Activated CD8-positive, alpha-beta memory T cell treated with anti-CD3 and anti-CD28 coated beads for 4 hours (primary cell): ENCODE measurements at regions not wholly inside any gene's neighbourhood (a gene's known extent, or its start where the extent isn't known, plus 50 kb on each side); places are given as distances from the start of the nearest gene placed in this dataset.
"Not testable (repeated sequence)": the region's sequence is repeated elsewhere in the genome, so short reads cannot be mapped to it uniquely, and the experiment has no call there.

Source experiments
- DNase-seq, 2 donors: peaks; one replicate each; pipeline ENCODE4 v3.0.0-alpha.2; 2020; ENCODE audit warnings: low read depth in 2 of 2

DNA sequence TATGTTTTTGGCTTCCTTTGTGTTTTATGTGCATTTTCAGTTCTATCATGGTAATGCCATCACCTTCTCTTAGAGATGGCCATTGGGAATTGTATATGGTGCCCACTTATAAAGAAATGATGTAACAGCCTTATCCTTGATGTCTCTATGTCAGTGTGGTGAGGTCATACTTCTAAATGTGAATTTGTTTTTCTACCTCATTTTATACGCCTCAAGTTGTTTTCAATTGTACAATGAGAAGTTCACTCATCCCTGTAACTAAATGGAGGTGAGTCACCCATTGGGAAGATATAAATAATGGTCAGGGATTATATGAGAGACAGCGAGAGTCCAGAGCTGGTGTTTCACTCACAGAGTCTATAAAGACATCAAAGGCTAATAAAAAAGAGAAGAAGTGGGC lies 402.4 kb downstream of the AGTPBP1 start:
- no peak for DNase-seq

DNA sequence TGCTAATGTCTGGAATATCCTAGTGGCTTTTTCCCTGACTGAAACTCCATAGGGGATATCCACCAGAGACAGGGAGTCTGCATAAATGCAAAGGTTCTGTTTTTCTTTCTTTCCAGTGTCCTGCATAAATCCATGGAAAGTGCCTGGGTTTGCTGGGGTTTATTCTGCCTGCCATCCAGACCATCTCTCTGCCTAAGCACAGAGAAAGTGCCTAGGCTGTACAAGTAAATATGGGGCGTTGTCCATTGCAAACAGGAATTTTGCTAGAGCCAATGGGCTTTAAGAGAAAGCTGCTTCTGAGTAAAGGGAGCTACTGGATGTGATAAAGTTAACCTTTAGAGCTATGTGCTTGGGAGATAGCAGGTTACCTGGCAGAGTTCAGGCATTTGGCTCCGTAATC lies 407.5 kb downstream of the AGTPBP1 start:
- DNase-seq = no peak

DNA sequence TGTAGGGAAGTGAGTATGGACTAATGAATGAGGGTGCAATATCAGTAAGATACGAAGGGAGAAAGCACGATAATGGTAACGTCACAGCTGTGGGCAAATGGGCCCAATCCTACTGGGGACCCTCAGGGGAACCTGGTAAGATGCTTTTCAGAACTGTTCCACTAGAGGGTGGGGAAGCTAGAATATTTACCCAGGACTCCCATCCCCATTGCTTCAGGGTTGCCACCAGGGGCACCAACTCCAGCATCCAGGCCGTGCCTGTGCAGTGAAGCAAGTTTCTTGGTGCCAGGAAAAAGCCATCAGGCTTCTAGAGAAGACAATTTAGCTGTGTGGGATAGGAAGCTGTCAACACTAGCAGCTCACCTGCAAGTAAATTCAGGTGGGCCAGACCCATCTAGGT lies 409.3 kb downstream of the AGTPBP1 start:
- no peak for DNase-seq

DNA sequence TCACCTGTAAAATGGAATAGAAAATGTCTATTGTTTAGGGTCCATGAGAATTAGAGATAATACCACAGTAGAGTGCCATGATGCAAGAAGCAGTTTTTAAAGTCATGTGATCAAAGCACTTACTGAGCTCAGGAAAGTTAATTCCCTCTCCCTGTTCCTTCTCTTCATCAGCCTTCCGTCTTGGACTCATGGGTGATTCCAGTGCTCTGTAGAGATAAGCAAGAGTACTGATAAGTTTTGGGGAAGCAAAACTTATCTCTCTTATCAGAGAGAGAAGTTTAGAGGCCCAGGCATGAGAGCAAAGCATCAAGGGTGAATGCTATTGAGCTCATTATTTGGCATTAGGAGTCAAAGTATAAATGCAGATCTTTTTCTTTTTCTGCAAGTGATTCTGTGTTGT lies 410.1 kb downstream of the AGTPBP1 start:
- no peak for DNase-seq

DNA sequence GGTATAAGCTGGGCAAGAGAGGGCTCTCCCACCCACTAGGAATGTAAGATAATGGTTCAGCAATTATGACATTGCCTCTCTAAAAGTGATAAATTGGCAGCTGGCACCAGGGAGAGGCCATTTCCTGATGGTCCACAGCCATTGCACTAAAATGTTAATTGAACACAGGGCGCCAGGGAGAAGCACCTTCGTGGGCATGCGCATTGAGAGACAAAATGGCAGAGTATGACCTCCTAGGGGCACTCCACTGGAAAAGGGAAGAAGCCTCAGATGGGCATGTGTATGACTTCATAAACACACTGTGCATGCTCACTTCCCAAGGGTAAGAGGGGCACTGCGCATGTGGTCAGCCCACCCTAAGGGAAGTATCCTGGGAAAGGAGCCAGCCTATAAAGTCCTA lies 419.2 kb downstream of the AGTPBP1 start:
- DNase-seq = no peak

DNA sequence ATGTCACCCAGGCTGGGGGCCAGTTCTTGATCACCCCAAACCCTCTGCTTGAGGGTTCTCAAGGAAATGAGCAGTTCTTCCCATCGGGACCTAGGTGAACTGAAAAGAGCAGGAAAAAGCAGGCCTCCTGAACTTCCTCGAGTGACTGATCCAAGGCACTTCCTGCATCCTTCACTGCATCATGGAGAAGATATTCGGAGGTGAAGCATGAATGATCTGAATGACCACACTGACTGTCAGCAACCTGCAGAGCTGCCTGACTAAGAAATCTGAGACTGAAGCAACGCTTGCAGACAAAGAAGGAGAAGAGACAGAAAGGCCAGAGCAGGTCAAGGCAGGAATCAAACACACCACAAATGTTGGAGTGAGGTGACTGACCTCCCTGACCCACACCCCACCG lies 420.2 kb downstream of the AGTPBP1 start:
- DNase-seq = no peak

DNA sequence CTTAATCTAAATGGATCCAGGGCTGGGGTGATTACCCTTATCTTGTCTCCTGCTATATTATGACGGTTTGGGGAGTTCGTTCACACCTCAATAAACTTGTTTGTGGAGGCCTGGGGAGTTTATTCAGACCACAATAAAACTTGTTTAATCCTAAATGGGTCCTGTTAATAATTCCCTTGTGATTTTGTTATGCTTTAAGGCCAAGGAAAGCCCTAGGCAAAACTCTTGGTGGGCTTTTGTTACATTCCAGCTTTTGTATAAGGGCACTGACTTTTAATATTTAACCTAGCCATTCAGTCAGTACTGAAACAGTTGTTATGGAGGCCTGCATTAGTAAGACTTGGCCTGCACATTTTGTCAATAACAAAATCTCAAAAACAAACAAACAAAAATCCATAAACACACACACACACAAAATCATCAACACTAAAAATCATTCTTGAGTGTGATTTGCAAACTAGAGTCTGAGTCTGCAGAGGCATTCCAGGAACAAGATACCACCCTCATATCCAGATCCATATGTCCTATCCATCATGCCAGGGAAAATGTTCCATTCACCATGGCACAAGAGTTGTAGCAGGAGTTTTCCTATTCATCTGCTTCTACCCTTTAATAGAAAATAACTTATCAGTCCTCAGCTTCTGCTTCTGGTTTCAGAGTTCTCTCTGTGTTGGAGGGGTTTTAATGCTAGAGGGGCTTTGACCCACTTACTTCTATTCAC lies 421.7 kb downstream of the AGTPBP1 start:
- DNase-seq = no peak

- DNase-seq = not testable (repeated sequence)
Observed at GRCh38 chr9:85315535-85315934, 426.2 kb downstream of the AGTPBP1 start.

DNA sequence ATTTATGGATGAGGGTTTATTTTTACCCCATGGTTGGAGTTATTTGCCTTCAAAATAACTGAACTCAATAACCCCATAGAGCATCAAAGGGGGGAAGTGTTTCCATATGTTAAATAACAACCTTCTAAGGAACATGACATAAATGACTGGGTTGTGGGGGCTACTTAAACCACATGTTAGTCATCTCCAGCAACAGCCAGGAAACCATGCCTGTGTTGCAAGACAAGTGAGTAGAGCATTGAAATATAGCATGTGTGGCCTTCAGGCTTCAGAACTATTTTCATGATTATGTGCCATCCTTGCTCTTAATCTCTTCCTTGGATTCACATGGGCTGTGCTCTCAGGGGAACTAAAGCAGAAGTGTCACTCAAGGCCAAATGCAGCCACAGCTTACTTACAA lies 431.2 kb downstream of the AGTPBP1 start:
- DNase-seq = no peak

DNA sequence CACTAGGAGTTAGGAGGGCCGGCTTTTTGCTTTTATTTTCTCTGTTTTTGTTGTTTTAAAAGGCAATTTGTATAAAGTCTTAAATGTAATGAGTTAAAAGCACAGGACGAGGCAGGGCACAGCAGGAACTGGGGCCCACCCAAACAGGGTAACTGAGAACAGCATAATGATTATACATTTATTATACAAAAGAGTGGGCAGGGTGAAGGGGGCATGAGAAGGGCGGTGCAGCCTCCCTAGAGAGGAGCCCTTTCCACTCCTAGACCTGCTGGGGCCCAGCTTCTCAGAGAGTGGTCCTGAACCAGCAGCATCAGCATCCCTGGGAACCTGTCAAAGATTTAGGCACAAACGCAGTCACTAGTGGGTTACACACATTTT lies 438.0 kb downstream of the AGTPBP1 start:
- DNase-seq = no peak

- no peak for DNase-seq
Observed at GRCh38 chr9:85302938-85303756, 438.6 kb downstream of the AGTPBP1 start.

GRCh38 chr9:85298499-85298898 lies 443.3 kb downstream of the AGTPBP1 start:
- DNase-seq = no peak

GRCh38 chr9:85295244-85295643 lies 446.5 kb downstream of the AGTPBP1 start:
- not testable (repeated sequence) for DNase-seq

- DNase-seq = no peak
Observed at GRCh38 chr9:85292261-85292660, 449.5 kb downstream of the AGTPBP1 start.

DNA sequence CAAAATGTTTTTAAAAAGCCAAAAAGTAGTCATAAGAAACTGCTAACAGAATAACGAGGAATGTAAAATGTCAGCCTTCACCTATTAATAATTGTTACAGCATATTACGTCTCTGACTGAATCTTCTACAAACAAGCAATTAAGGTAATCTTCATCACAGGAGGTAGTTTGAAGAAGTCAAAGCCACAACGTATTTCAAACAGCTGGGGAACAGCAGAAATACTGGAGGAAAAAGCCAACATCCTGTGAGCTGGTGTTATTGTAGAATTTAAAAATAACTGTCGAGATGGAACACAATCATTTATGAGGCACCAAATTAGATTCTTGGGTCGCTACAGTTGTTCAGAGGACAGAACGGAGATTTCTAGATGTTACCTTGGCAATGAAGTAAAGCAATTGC lies 450.5 kb downstream of the AGTPBP1 start:
- no peak for DNase-seq

- peak in 1 of 2 donors; percentile 2 for DNase-seq
Observed at GRCh38 chr9:85290019-85290418, 451.7 kb downstream of the AGTPBP1 start.

GRCh38 chr9:85289142-85289541 lies 452.6 kb downstream of the AGTPBP1 start:
- DNase-seq = no peak

DNA sequence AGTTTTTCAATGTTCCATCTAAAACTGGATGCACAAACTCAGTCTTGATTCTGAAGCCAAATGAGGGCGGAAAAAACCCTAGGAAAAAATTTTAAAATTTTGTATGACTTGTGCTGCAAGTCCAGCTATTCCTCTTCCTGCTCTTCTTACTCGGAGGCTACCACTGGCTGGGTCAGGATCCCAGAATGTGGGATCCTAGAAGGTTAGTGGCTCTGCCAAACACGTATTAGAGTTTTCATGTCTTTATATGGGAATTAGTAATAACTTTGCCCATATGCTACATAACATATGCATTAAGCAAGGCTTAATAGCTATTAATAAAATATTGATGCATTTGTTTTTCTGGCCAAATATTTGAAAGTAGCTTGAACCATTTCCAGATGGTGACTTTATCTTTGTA lies 458.3 kb downstream of the AGTPBP1 start:
- DNase-seq = no peak

GRCh38 chr9:85278769-85279168 lies 463.0 kb downstream of the AGTPBP1 start:
- no peak for DNase-seq

DNA sequence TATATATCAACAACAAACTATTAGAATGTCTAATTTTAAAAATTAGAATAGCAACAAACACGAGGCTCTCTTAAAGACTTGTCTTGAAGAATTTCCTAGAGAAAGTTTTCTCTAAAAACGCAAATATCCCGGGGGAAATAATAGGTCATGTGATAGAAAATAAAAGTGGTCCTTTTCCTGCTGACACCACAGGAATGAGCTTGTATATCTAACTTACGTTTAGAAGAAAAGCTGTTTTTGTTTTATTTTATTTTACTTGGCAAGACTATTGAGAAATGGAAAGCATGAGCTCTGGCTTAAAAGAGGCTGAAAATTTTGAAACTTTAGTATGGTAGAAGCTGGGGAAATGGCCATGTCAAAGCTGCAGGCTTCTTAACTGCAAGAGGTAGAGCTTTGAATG lies 465.0 kb downstream of the AGTPBP1 start:
- DNase-seq = no peak

DNA sequence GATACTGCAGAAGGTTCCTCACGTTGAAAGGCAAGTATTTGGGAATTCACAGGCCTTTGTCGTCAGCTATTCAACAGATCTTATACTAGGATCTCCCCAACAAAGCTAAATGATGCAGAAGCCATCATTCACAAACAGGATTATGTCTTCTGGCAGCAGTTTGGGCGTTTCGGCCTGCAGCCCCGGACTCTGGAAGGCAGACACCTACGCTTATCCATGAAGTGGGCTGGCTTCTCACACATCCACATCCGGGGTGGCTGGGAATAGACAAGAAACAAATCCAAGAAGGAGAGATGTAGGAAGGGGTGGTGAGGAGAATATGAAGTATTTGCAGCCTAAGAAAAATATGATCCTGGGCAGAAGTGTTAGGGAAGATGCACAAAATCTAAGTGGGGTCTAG lies 471.9 kb downstream of the AGTPBP1 start:
- no peak for DNase-seq

DNA sequence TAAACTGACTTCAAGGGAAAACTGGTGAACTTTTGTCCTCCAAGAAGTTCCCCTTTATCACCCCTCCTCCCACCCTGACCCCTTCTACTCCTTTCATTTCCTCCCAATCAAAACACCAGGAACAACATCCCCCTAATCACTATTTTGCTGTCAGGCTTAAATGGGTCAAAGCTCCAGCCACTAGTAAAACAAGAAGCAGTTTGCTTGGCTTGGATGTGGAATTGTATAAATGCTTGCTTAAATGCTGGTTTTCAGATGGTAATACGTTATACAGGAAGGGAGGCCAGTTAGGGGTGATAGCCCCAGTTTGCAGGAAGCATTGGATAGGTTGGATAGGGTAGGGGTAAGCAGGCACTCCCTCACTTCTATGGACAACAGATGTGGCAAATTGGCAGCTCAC lies 473.6 kb downstream of the AGTPBP1 start:
- no peak for DNase-seq

GRCh38 chr9:85264695-85265094 lies 477.1 kb downstream of the AGTPBP1 start:
- no peak for DNase-seq
